Right kidney (tissue), 1 donor: ENCODE measurements at regions not wholly inside any gene's neighbourhood (a gene's known extent, or its start where the extent isn't known, plus 50 kb on each side); places are given as distances from the start of the nearest gene placed in this dataset.
"Not testable (repeated sequence)": the region's sequence is repeated elsewhere in the genome, so short reads cannot be mapped to it uniquely, and the experiment has no call there.

Experiments
- DNase-seq: peaks from one replicate; pipeline ENCODE4 v3.0.0-alpha.2; 2016

- no peak for DNase-seq
Observed at GRCh38 chr22:48826546-48826945, 1001.1 kb downstream of the BRD1 start.

- no peak for DNase-seq
Observed at GRCh38 chr22:48825802-48826520, 1001.7 kb downstream of the BRD1 start.

- DNase-seq: no peak
Observed at GRCh38 chr22:48824712-48825651, 1002.7 kb downstream of the BRD1 start.

GRCh38 chr22:48823941-48824340, 1003.7 kb downstream of the BRD1 start:
- no peak for DNase-seq

GRCh38 chr22:48822278-48823233, 1005.1 kb downstream of the BRD1 start:
- no peak for DNase-seq

GRCh38 chr22:48821727-48822126, 1005.9 kb downstream of the BRD1 start:
- DNase-seq: no peak

- DNase-seq: no peak
Observed at GRCh38 chr22:48821346-48821690, 1006.4 kb downstream of the BRD1 start.

GRCh38 chr22:48820481-48821345, 1007.0 kb downstream of the BRD1 start:
- no peak for DNase-seq

- DNase-seq: no peak
Observed at GRCh38 chr22:48819961-48820360, 1007.7 kb downstream of the BRD1 start.

GRCh38 chr22:48819232-48819631, 1008.4 kb downstream of the BRD1 start:
- no peak for DNase-seq

GRCh38 chr22:48817491-48817890, 1010.2 kb downstream of the BRD1 start:
- DNase-seq: not testable (repeated sequence)

GRCh38 chr22:48811885-48812284, 1015.8 kb downstream of the BRD1 start:
- no peak for DNase-seq

- no peak for DNase-seq
Observed at GRCh38 chr22:48808038-48808960, 1019.4 kb downstream of the BRD1 start.

- DNase-seq: no peak
Observed at GRCh38 chr22:48807155-48807554, 1020.5 kb downstream of the BRD1 start.

- no peak for DNase-seq
Observed at GRCh38 chr22:48806227-48806781, 1021.4 kb downstream of the BRD1 start.

- no peak for DNase-seq
Observed at GRCh38 chr22:48805516-48805915, 1022.2 kb downstream of the BRD1 start.

GRCh38 chr22:48804811-48805301, 1022.8 kb downstream of the BRD1 start:
- DNase-seq: no peak

GRCh38 chr22:48803948-48804810, 1023.5 kb downstream of the BRD1 start:
- no peak for DNase-seq
